ENCODE measurements at regions not wholly inside any gene's neighbourhood (a gene's known extent, or its start where the extent isn't known, plus 50 kb on each side); places are given as distances from the start of the nearest gene placed in this dataset.

DNA sequence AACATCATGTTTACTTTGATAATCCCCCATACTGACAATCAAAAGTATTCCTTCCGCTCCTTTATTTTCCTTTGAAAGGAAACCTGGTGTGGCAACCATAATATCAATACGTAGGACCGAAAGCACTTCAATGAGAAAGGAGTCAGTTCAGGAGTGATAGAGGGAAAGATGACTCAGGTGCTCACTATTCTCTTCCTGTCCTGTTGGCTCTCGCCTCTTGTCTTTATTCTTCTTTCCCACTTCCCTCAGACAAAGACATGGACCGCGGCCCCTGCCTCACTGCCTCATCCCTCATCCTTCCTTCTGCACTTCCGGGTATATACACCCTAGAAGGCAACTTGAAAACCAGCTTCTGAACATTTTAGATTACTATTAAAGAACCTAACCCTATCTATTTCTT is 49.8 kb upstream of the TNIP3 start (continued):
- TF ChIP-seq ATF3 (IDR thresholded peaks at IDR 0.05; ENCODE audit: insufficient read depth, low read depth, low read length): no peak
